ENCODE measurements at regions not wholly inside any gene's neighbourhood (a gene's known extent, or its start where the extent isn't known, plus 50 kb on each side); places are given as distances from the start of the nearest gene placed in this dataset.
"Not testable (repeated sequence)": the region's sequence is repeated elsewhere in the genome, so short reads cannot be mapped to it uniquely, and the experiment has no call there.

- DNase-seq, result no peak
Observed at GRCh38 chr11:69934861-69935494, 115.8 kb upstream of the FGF3 start.

GRCh38 chr11:69935941-69936505 lies 116.8 kb upstream of the FGF3 start:
- no peak for DNase-seq

- DNase-seq, result no peak
Observed at GRCh38 chr11:69936771-69937170, 117.6 kb upstream of the FGF3 start.

- no peak for DNase-seq
Observed at GRCh38 chr11:69938206-69938605, 119.0 kb upstream of the FGF3 start.

GRCh38 chr11:69939551-69940245 lies 120.5 kb upstream of the FGF3 start:
- DNase-seq, result no peak

GRCh38 chr11:69940246-69940610 lies 121.0 kb upstream of the FGF3 start:
- no peak for DNase-seq

GRCh38 chr11:69941546-69942332 lies 122.5 kb upstream of the FGF3 start:
- DNase-seq, result no peak

- DNase-seq, result no peak
Observed at GRCh38 chr11:69942333-69942820, 123.2 kb upstream of the FGF3 start.

GRCh38 chr11:69943066-69943465 lies 123.8 kb upstream of the FGF3 start:
- DNase-seq, result no peak

- DNase-seq, result no peak
Observed at GRCh38 chr11:69943506-69943905, 124.3 kb upstream of the FGF3 start.

- DNase-seq, result no peak
Observed at GRCh38 chr11:69944146-69944795, 125.1 kb upstream of the FGF3 start.

GRCh38 chr11:69945157-69945556 lies 125.9 kb upstream of the FGF3 start:
- no peak for DNase-seq

- DNase-seq, result no peak
Observed at GRCh38 chr11:69947059-69947792, 128.0 kb upstream of the FGF3 start.

- DNase-seq, result no peak
Observed at GRCh38 chr11:69947793-69948255, 128.6 kb upstream of the FGF3 start.

GRCh38 chr11:69948256-69949141 lies 129.3 kb upstream of the FGF3 start:
- DNase-seq, result no peak

GRCh38 chr11:69949327-69949726 lies 128.8 kb upstream of the ANO1 start:
- DNase-seq, result no peak

GRCh38 chr11:69950120-69950519 lies 128.0 kb upstream of the ANO1 start:
- DNase-seq, result no peak

- no peak for DNase-seq
Observed at GRCh38 chr11:69950621-69951020, 127.5 kb upstream of the ANO1 start.

GRCh38 chr11:69951821-69952220 lies 126.3 kb upstream of the ANO1 start:
- DNase-seq, result no peak

- DNase-seq, result not testable (repeated sequence)
Observed at GRCh38 chr11:69952229-69952975, 125.7 kb upstream of the ANO1 start.
